Testis (tissue), 2 donors: ENCODE measurements at regions not wholly inside any gene's neighbourhood (a gene's known extent, or its start where the extent isn't known, plus 50 kb on each side); places are given as distances from the start of the nearest gene placed in this dataset.

Experiments
- POLR2A ChIP-seq: fragments of 450-650 bp; IDR thresholded peaks from one replicate; pipeline ENCODE4 v1.6.1; 2017; ENCODE audit warnings: antibody characterized with exemption, mild to moderate bottlenecking, moderate library complexity
- TF ChIP-seq, protein P1 (sequence below), 3 experiments: fragments of 450-650 bp in 2 of 3; fragments of 200-600 bp in 1 of 3; sonication (generic) in 1 of 3; IDR thresholded peaks; one replicate each; pipeline ENCODE4 v1.5.1; 2016 to 2019; ENCODE audit warnings: antibody characterized with exemption in 3 of 3, mild to moderate bottlenecking in 2 of 3, moderate library complexity in 1 of 3

DNA sequence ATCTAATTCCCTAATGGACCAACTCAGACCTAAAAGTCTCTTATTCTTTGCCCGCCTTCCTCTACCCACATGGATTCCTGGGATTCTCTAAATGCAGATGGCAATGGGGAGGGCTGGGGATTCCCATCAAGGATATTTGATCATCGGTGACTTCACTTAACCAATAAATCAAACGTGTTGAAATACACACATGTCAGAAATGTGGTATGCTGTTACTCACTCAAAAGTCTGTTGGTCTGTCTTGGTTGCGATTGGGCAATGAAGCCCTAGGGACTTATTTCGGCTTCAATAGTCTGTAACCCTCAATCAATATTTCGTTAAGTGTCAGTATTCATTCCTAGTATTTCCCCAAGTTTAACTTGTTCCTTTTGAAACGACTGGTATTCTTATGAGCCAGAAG, 117.2 kb upstream of the DIO3 start:
- no peak for TF ChIP-seq POLR2A
- TF ChIP-seq, protein P1, sequence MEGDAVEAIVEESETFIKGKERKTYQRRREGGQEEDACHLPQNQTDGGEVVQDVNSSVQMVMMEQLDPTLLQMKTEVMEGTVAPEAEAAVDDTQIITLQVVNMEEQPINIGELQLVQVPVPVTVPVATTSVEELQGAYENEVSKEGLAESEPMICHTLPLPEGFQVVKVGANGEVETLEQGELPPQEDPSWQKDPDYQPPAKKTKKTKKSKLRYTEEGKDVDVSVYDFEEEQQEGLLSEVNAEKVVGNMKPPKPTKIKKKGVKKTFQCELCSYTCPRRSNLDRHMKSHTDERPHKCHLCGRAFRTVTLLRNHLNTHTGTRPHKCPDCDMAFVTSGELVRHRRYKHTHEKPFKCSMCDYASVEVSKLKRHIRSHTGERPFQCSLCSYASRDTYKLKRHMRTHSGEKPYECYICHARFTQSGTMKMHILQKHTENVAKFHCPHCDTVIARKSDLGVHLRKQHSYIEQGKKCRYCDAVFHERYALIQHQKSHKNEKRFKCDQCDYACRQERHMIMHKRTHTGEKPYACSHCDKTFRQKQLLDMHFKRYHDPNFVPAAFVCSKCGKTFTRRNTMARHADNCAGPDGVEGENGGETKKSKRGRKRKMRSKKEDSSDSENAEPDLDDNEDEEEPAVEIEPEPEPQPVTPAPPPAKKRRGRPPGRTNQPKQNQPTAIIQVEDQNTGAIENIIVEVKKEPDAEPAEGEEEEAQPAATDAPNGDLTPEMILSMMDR (IDR thresholded peaks at IDR 0.05) = no peak
